ENCODE measurements at regions not wholly inside any gene's neighbourhood (a gene's known extent, or its start where the extent isn't known, plus 50 kb on each side); places are given as distances from the start of the nearest gene placed in this dataset.

DNA sequence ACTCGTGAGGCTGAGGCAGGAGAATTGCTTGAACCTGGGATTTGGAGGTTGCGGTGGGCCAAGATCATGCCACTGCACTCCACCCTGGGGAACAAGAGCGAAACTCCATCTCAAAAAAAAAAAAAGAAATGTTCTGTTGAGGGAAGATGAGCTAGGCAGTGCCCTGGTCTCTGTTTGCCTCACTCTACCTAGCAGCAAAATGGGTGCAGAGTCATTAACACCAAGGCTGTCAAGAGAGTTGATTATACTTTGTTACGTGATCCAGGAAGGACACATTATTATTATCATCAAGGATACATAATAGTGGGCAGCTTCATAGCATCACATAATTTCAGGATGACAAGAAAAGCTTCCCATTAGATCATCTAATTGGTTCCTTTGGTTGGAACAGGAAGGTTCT, 84.3 kb upstream of the MAP1LC3B2 start:
- DNase-seq (ENCODE audit: low read depth): no peak
- no peak overlapping the region for H3K4me3 ChIP-seq (ENCODE audit: low read depth, low read length)
- TF ChIP-seq, protein P1, sequence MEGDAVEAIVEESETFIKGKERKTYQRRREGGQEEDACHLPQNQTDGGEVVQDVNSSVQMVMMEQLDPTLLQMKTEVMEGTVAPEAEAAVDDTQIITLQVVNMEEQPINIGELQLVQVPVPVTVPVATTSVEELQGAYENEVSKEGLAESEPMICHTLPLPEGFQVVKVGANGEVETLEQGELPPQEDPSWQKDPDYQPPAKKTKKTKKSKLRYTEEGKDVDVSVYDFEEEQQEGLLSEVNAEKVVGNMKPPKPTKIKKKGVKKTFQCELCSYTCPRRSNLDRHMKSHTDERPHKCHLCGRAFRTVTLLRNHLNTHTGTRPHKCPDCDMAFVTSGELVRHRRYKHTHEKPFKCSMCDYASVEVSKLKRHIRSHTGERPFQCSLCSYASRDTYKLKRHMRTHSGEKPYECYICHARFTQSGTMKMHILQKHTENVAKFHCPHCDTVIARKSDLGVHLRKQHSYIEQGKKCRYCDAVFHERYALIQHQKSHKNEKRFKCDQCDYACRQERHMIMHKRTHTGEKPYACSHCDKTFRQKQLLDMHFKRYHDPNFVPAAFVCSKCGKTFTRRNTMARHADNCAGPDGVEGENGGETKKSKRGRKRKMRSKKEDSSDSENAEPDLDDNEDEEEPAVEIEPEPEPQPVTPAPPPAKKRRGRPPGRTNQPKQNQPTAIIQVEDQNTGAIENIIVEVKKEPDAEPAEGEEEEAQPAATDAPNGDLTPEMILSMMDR (IDR thresholded peaks at IDR 0.05; ENCODE audit: insufficient read depth, low read depth, low read length, missing control alignments): no peak

DNA sequence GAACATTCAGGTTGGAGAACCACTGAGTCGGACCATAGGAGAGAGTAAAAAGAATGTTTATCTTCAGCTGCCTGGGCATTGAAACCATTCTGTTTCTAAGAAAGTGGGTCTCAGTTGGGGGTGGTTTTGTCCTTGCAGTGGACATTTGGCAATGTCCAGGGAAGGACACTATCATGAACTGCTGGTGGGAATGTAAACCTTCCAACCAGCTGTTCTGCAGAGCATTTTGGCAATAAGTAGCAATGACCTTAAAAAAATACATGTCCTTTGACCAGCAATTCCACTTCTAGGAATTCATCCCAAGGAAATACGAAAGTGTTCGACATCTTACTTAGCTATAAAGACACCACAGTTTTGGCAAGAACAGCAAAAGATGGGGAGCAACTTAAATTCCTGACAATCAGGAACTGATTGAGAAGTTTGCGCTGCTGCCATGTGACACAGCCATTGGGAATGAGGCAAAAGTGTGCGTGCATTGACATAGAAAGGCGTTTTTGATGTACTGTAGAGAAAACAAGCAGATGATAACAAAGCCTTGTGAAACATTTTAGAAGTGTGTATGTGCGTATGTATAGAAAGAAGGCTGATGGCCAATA, 82.9 kb upstream of the MAP1LC3B2 start:
- no peak for DNase-seq (ENCODE audit: low read depth)
- TF ChIP-seq, protein P1 (IDR thresholded peaks at IDR 0.05; ENCODE audit: insufficient read depth, low read depth, low read length, missing control alignments): no peak
- H3K4me3 ChIP-seq (ENCODE audit: low read depth, low read length): no peak overlapping the region

DNA sequence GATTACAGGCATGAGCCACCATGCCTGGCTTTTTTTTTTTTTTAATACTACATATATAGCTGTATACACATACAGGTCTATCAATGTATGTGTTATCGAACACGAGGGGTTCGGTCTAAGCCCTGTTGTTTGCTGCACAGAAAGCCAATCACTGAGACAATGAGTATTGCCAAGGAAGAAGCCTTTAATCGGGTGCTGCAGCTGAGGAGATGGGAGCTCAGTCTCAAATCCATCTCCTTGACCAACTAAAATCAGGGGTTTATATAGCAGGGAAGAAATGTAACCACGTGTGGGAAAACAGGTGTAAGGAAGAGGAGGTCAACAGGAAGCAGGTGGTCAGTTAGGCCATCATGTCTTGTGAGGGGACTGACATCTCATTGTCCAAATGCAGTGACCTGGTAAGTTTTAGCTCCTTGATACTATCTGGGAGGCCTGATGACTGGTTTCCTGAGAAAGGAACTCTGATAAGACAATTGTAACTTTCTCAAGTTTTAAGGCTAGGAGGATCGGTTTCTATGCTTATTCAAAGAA, 80.9 kb upstream of the MAP1LC3B2 start:
- TF ChIP-seq, protein P1 (IDR thresholded peaks at IDR 0.05; ENCODE audit: insufficient read depth, low read depth, low read length, missing control alignments): no peak
- DNase-seq (ENCODE audit: low read depth): no peak
- no peak overlapping the region for H3K4me3 ChIP-seq (ENCODE audit: low read depth, low read length)

DNA sequence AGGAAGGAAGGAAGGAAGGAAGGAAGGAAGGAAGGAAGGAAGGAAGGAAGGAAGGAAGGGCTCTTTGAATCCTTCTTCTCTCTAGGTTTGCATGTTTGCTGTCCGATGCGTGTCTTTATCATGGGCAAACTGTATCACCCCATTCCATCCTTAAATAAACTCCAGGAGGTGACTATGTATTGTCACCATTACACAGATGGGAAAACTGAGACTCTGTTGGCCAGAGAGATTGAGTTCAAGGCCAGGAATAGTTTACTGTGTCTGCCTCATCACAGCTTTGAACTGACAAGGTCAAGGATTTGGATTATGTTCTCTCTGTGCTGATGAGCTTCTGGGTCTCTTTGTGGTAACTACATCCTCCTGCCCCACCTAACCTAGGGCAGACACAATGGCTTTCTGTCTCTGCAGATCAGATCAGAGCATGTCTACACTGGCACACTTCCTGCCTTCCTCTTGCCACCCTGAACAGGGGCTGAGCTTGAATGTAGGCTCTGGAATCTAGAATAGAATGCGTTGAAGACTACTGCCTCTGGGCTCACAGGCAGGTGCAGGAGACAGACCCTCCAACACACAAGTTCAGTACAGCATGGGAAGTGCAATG, 78.9 kb upstream of the MAP1LC3B2 start:
- TF ChIP-seq, protein P1 (IDR thresholded peaks at IDR 0.05; ENCODE audit: insufficient read depth, low read depth, low read length, missing control alignments): no peak
- H3K4me3 ChIP-seq (ENCODE audit: low read depth, low read length): no peak overlapping the region
- no peak for DNase-seq (ENCODE audit: low read depth)

DNA sequence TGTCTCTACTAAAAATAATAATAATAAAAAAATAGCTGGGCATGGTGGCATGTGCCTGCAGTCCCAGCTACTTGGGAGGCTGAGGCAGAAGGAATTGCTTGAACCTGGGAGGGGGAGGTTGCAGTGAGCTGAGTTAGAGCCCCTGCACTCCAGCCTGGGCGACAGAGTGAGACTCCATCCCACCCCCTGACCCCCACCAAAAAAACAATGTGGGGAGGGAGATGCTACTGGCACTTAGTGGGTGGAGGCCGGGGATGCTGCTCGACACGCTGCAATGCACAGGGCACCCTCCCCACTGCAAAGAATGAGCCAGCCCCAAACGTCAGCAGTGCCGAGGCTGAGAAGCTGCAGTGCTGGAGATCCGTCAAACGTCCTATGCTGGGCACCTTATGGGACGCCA, 77.5 kb upstream of the MAP1LC3B2 start:
- no peak overlapping the region for H3K4me3 ChIP-seq (ENCODE audit: low read depth, low read length)
- no peak for DNase-seq (ENCODE audit: low read depth)
- TF ChIP-seq, protein P1 (IDR thresholded peaks at IDR 0.05; ENCODE audit: insufficient read depth, low read depth, low read length, missing control alignments): no peak

DNA sequence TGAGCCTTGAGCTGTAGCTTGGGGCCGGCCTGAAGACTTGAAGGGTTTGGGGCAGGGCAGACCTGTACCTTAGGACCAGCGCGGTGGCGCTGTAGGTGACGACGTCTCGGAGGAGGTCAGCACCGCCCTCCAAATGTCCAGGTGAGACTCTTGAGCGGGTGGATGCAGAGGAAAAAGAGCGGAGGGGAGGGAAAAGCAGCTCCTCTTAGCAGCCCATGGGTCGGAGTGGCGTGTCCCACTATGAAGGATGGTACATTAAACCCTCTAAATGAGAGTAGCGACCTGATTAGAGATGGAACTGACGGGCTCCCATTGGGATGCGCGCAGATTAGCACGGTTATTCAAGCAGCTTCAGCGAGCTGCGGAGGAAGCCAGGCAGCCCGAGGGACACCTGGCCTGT, 77.0 kb upstream of the MAP1LC3B2 start:
- DNase-seq (ENCODE audit: low read depth): no peak
- no peak overlapping the region for H3K4me3 ChIP-seq (ENCODE audit: low read depth, low read length)
- TF ChIP-seq, protein P1 (IDR thresholded peaks at IDR 0.05; ENCODE audit: insufficient read depth, low read depth, low read length, missing control alignments): no peak

DNA sequence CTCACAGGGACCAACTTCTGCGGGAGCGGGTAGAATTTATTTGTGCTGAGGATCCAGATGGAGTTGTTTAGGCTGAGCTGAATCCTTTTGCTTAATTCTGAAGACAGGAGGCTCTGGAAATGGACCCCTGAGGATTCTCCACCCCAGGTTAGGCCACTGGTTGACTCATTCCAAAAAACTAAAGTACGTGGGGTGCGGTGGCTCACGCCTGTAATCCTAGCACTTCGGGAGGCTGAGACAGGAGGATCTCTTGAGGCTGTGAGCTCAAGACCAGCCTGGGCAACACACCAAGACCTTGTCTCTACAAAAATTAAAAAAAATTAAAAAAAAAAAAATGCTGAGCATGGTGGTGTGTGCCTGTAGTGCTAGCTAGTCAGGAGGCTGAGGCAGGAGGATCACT, 76.3 kb upstream of the MAP1LC3B2 start:
- TF ChIP-seq, protein P1 (IDR thresholded peaks at IDR 0.05; ENCODE audit: insufficient read depth, low read depth, low read length, missing control alignments): no peak
- DNase-seq (ENCODE audit: low read depth): no peak
- no peak overlapping the region for H3K4me3 ChIP-seq (ENCODE audit: low read depth, low read length)

All from GM12865 (cell line).